VCaP (cell line): ENCODE measurements at regions not wholly inside any gene's neighbourhood (a gene's known extent, or its start where the extent isn't known, plus 50 kb on each side); places are given as distances from the start of the nearest gene placed in this dataset.
A peak's percentile ranks its signal among the peaks of the same experiment; 100 is the strongest.

Experiments used
- H3K27ac ChIP-seq: fragments of 450-650 bp; 2 replicates; pipeline ENCODE4 v1.5.1; 2017
- TF ChIP-seq, protein P1 (sequence below): fragments of 450-650 bp; conservative IDR thresholded peaks from 2 replicates; pipeline ENCODE4 v1.5.1; 2017; ENCODE audit warnings: mild to moderate bottlenecking, moderate library complexity

DNA sequence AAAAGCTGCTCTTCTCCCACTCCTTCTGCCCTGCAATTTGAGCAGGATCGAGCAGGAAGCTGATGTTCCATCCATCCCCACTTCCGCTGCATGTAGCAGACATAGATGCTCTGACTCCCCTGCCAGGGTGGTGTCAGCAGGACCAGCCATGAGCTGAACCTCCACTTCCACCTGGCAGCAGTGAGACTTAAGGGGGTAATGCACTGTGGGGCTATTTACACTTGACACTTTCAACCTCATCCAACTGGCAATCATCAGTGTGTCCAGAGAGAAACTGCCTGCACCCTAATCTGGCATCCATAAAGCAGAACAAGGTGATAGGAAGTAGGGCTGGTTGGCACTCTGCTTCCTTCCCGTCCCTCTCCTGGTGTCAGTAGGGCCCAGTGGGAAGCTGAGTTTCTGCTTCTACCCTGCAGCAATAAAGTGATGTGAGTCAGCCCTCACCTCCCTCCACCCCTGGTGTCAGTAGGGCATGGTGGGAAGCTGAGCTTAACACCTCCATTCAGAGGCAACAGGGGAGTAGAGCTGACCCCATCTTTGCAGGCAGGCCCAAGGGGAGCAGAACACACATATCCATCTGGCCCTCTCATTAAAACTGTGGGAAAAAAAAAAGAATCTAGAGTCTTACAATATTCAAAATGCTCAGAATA is 272.3 kb downstream of the PTPRU start:
- H3K27ac ChIP-seq: no peak overlapping the region
- TF ChIP-seq, protein P1, sequence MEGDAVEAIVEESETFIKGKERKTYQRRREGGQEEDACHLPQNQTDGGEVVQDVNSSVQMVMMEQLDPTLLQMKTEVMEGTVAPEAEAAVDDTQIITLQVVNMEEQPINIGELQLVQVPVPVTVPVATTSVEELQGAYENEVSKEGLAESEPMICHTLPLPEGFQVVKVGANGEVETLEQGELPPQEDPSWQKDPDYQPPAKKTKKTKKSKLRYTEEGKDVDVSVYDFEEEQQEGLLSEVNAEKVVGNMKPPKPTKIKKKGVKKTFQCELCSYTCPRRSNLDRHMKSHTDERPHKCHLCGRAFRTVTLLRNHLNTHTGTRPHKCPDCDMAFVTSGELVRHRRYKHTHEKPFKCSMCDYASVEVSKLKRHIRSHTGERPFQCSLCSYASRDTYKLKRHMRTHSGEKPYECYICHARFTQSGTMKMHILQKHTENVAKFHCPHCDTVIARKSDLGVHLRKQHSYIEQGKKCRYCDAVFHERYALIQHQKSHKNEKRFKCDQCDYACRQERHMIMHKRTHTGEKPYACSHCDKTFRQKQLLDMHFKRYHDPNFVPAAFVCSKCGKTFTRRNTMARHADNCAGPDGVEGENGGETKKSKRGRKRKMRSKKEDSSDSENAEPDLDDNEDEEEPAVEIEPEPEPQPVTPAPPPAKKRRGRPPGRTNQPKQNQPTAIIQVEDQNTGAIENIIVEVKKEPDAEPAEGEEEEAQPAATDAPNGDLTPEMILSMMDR: no peak

DNA sequence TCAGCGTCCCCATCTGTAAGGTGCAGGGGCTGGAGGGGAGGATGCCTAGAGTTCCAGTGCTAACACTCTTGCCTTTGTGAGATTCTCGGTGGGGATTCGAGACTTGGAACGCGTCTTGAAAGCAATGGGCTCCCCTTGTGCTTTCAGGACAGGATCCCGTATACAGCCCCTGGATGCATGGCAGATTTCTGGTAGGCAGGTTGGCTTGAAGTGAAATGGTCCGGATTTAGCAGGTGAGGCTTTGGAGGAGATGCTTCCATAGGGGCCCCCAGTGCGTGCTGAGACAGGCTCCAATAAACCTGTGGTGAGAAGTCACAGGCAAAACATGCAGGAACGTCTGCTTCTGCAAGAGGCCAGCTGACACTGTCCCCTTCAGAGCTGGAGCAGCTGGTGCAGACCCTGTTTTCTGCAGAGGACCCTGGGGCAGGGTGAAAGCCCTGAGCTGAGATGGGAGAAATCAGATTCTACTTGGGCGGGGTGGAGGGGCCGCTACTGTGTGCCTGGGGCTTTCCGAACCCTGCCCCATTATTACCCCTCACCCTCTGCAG is 270.4 kb downstream of the PTPRU start:
- TF ChIP-seq, protein P1: no peak
- no peak overlapping the region for H3K27ac ChIP-seq

- TF ChIP-seq, protein P1: no peak
- H3K27ac ChIP-seq: no peak overlapping the region
Measured at GRCh38 chr1:29505532-29506220, 269.4 kb downstream of the PTPRU start.

- TF ChIP-seq, protein P1: no peak
Measured at GRCh38 chr1:29504709-29505410, 268.5 kb downstream of the PTPRU start.

DNA sequence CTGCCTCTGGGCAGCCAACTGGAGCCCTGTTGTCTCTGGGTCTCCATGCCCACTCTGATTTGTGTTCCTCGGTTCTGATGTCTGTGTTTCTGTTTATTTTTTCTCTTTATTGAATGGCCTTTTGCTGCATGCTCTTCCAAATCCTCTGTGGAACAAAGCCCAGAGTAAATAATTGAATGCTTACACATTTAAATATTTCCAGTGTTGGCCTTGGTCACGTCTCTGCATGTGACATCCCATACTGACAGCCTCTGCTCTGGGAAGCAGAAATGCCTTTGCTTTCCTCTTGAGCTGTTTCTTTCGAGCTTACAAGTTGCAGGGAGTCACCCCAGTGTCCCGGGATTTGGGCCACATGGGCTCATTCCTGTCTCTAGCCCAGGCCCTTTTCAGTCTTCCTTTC is 267.9 kb downstream of the PTPRU start:
- TF ChIP-seq, protein P1: no peak
- H3K27ac ChIP-seq: peak overlapping the region; percentile 58

More at GRCh38 chr1:29504709-29505410, 268.5 kb downstream of the PTPRU start:
- peak overlapping the region; percentile 58 for H3K27ac ChIP-seq

- TF ChIP-seq, protein P1: no peak
- H3K27ac ChIP-seq: peak overlapping the region; percentile 58
Measured at GRCh38 chr1:29502911-29503840, 266.9 kb downstream of the PTPRU start.
